ENCODE measurements at regions not wholly inside any gene's neighbourhood (a gene's known extent, or its start where the extent isn't known, plus 50 kb on each side); places are given as distances from the start of the nearest gene placed in this dataset.

DNA sequence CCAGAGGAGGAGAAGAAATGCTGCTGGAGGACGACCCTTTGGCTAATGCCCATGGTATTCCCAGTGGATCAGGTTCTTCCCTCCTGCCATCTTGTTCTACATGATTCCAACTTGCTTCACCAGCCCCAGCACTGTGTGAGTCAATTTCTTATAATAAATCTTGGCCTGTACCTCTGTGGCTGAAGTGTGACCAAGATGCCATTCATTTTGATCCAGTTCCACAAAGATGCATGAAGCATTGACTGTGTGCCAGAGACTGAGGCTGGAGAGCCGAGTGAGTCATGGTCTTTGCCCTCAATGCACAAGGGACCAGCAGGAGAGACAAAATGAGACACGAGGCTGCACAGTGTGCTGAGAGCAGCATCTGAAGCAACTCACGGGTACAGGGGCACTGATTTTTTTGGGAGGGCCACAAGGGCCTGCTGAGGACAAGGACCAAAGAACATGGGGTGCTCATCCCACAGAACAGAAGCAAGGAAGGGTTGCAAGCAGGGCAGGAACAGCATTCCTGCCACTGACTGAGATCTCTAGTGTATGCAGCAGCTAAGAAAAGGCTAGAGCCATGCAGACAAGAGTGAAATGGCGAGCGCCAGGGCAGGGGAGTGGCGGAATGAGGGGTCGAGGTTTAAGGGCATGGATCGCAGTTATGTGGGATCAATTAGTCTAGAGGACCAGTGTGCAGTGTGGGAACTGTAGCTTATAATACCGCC, 207.0 kb downstream of the THBS2 start:
- TF ChIP-seq NFRKB (IDR thresholded peaks at IDR 0.05) (no peak), FOXA1 (IDR thresholded peaks at IDR 0.05) (no peak), SP1 (IDR thresholded peaks at IDR 0.05) (no peak), TARDBP (IDR thresholded peaks at IDR 0.05) (no peak), ARNT (IDR thresholded peaks at IDR 0.05) (no peak)
